ENCODE measurements at regions not wholly inside any gene's neighbourhood (a gene's known extent, or its start where the extent isn't known, plus 50 kb on each side); places are given as distances from the start of the nearest gene placed in this dataset.

- DNase-seq (ENCODE audit: low read depth in 2 of 2) = no peak
Measured at GRCh38 chr3:34374521-34374920, 576.1 kb downstream of the PDCD6IP start.

GRCh38 chr3:34376691-34377090 lies 578.3 kb downstream of the PDCD6IP start:
- DNase-seq (ENCODE audit: low read depth in 2 of 2) = no peak

- DNase-seq (ENCODE audit: low read depth in 2 of 2) = no peak
Measured at GRCh38 chr3:34377961-34378360, 579.5 kb downstream of the PDCD6IP start.

- DNase-seq (ENCODE audit: low read depth in 2 of 2) = no peak
Measured at GRCh38 chr3:34381243-34381642, 582.8 kb downstream of the PDCD6IP start.

- DNase-seq (ENCODE audit: low read depth in 2 of 2) = no peak
Measured at GRCh38 chr3:34382859-34383258, 584.4 kb downstream of the PDCD6IP start.

- no peak for DNase-seq (ENCODE audit: low read depth in 2 of 2)
Measured at GRCh38 chr3:34386309-34386708, 587.9 kb downstream of the PDCD6IP start.

- DNase-seq (ENCODE audit: low read depth in 2 of 2) = no peak
Measured at GRCh38 chr3:34387826-34388564, 589.6 kb downstream of the PDCD6IP start.

- no peak for DNase-seq (ENCODE audit: low read depth in 2 of 2)
Measured at GRCh38 chr3:34388830-34389229, 590.4 kb downstream of the PDCD6IP start.

GRCh38 chr3:34394978-34395748 lies 596.7 kb downstream of the PDCD6IP start:
- no peak for DNase-seq (ENCODE audit: low read depth in 2 of 2)

GRCh38 chr3:34396288-34396687 lies 597.9 kb downstream of the PDCD6IP start:
- DNase-seq (ENCODE audit: low read depth in 2 of 2) = no peak

GRCh38 chr3:34396956-34397355 lies 598.5 kb downstream of the PDCD6IP start:
- DNase-seq (ENCODE audit: low read depth in 2 of 2) = no peak

- DNase-seq (ENCODE audit: low read depth in 2 of 2) = no peak
Measured at GRCh38 chr3:34399401-34399800, 601.0 kb downstream of the PDCD6IP start.

GRCh38 chr3:34405159-34405558 lies 606.7 kb downstream of the PDCD6IP start:
- no peak for DNase-seq (ENCODE audit: low read depth in 2 of 2)

GRCh38 chr3:34407281-34407680 lies 608.9 kb downstream of the PDCD6IP start:
- DNase-seq (ENCODE audit: low read depth in 2 of 2) = no peak

- no peak for DNase-seq (ENCODE audit: low read depth in 2 of 2)
Measured at GRCh38 chr3:34408088-34408487, 609.7 kb downstream of the PDCD6IP start.

GRCh38 chr3:34411596-34411995 lies 613.2 kb downstream of the PDCD6IP start:
- DNase-seq (ENCODE audit: low read depth in 2 of 2) = no peak

- no peak for DNase-seq (ENCODE audit: low read depth in 2 of 2)
Measured at GRCh38 chr3:34419801-34420200, 621.4 kb downstream of the PDCD6IP start.

GRCh38 chr3:34421762-34422161 lies 623.3 kb downstream of the PDCD6IP start:
- no peak for DNase-seq (ENCODE audit: low read depth in 2 of 2)

GRCh38 chr3:34439796-34440195 lies 641.4 kb downstream of the PDCD6IP start:
- no peak for DNase-seq (ENCODE audit: low read depth in 2 of 2)

GRCh38 chr3:34444137-34444536 lies 645.7 kb downstream of the PDCD6IP start:
- no peak for DNase-seq (ENCODE audit: low read depth in 2 of 2)

- DNase-seq (ENCODE audit: low read depth in 2 of 2) = no peak
Measured at GRCh38 chr3:34449305-34449704, 650.9 kb downstream of the PDCD6IP start.

GRCh38 chr3:34463414-34463813 lies 665.0 kb downstream of the PDCD6IP start:
- DNase-seq (ENCODE audit: low read depth in 2 of 2) = no peak

- no peak for DNase-seq (ENCODE audit: low read depth in 2 of 2)
Measured at GRCh38 chr3:34464646-34465045, 666.2 kb downstream of the PDCD6IP start.

Data from stimulated activated CD8-positive, alpha-beta memory T cell treated with anti-CD3 and anti-CD28 coated beads, Interleukin-15, amount 100 ng/mL, for 48 hours (primary cell).